CD4-positive, alpha-beta T cell treated with Interleukin-1 beta for 1 hour (primary cell): ENCODE measurements at regions not wholly inside any gene's neighbourhood (a gene's known extent, or its start where the extent isn't known, plus 50 kb on each side); places are given as distances from the start of the nearest gene placed in this dataset.
A peak's percentile ranks its signal among the peaks of the same experiment; 100 is the strongest.
"Not testable (repeated sequence)": the region's sequence is repeated elsewhere in the genome, so short reads cannot be mapped to it uniquely, and the experiment has no call there.

ENCODE experiments used
- DNase-seq, 2 donors: peaks; one replicate each; pipeline ENCODE4 v3.0.0-alpha.2; 2020 to 2022

DNA sequence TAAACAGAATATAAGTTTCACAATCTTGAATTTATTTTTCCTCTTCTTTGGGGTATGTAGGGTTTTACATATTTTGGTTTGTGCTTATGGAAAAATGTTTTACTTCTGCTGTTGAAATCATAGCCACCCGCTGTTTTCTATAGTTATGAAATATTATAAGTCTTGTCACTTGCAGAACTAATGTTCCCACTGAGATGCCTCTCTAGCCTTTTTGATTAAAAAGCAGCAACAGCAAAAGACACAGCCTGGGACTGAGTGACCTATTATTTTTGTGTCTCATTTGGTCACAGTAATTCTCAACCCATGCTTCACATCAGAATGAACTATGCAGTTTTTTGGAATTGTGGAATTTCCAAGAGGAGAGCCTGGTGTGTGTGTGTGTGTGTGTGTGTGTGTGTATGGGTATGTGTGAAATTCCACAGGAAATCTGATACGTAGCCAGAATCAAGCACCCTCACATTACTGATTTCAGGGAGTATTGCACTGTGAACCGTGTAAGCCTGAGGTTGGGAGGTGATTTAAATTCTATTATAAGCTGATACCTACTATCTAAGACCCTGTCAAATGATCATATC, 55.7 kb upstream of the FRMD6 start:
- DNase-seq: no peak

DNA sequence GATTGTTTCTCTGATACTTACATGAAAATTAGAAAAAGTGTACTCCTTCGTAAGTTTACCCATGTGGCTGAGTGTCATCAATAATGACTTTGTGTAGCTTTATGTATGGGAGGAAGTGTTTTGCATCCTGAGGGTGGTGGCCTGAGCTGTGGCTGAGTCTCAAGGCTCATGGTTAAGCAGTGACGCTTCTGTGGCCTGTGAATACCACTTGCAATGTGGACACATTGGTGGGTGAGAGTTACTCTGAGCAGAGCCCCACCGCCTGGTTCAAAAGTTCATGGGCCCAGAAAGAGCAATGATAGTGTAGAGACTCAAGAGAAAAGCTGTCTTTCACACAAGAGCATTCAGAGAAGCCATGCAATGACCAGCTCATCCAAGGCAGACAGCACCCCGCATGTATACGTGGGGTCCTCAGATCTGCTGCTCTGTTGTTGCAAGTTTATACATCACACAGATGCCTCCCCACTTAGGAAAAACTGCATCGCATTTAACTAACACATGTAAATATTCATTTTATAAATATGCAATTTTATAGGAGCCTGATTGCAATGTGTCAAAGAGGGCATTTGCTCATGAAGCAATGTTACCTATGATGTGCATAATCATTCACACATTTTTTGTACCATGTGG, 55.1 kb upstream of the FRMD6 start:
- DNase-seq: peak; percentile 2 to 8

DNA sequence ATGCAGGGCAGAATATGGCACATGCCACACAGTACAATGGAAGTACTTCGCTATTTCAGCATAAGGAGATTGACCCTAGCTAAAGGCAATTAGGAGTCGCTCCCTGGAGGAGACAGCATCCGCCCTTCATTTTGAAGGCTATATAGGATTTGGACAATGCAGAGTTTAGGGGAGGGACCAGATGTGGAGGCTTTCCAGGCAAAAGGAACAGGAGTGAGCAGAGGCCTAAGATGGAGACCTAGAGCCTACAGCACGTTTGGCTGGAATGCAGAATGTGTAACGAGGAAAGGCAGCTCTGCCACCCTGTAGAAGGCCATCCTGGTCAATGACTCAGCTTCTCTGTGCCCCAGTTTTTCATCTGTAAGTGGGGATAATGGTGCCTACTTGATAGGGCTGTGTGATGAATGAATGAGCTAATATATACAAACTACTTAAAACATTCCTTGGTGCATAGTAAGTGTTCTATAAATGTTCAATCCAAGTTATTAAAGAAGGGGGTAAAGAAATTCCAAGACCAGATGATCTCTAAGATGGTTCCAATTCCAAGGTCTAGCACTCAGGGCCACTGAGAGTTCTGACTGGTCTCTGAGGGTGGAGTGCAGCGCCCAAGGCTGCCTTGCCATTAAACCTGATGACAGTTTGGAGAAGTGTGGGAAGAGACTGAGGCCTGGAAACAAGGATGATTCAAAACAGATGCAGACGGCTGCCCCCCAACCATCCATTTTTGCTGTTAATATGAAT, 54.3 kb upstream of the FRMD6 start:
- no peak for DNase-seq

DNA sequence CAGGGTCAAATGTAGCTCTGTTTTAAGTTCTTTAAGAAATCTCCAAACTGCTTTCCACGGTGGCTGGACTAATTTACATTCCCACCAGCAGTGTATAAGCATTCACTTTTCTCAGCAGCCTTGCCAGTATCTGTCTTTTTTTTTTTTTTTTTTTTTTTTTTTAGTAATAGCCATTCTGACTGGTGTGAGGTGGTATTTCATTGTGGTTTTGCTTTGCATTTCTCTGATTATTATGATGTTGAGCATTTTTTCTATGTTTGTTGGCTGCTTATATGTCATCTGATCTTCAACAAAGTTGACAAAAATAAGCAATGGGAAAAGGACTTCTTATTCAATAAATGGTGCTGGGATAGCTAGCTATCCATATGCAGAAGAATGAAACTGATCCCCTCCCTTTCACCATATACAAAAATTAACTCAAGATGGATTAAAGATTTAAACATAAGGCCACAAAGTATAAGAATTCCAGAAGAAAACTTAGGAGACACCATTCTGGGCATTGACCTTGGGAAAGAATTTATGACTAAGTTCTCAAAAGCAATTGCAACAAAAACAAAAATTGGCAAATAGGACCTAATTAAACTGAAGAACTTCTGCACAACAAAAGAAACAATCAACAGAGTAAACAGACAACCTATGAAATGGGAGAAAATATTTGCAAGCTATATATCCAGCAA, 52.6 kb upstream of the FRMD6 start:
- DNase-seq: not testable (repeated sequence)

DNA sequence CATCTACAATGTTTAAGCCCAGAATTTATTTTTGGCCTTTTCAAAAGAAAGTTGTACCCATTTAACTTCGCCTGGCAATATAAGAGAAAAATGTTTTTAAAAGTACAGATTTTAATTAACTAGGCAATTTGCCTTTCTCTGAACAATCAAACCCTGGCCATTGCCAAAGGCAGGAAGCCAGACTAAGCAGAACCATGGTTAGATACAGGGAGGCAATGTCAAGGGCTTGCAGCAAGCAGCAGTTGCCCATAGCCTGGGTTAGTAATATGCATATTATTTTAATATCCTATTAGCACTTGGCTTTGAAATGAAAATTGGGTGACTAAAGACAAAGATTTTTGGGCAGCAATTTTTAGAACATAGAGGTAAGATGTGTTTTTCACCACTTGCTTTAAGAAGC, 51.1 kb upstream of the FRMD6 start:
- DNase-seq: no peak
